Upper lobe of right lung (tissue), 1 donor: ENCODE measurements at regions not wholly inside any gene's neighbourhood (a gene's known extent, or its start where the extent isn't known, plus 50 kb on each side); places are given as distances from the start of the nearest gene placed in this dataset.

Source experiments
- ATAC-seq: fragments of 200-7000 bp; cut with Tn5 transposase; one replicate; pipeline ENCODE4 v1.9.1; 2020; ENCODE audit warnings: mild to moderate bottlenecking, moderate library complexity
- DNase-seq: peaks from one replicate; pipeline ENCODE4 v3.0.0-alpha.2; 2020
- H3K27ac ChIP-seq: fragments of 200-600 bp; one replicate; pipeline ENCODE4 v1.8.0; 2022
- H3K27me3 ChIP-seq: fragments of 200-600 bp; one replicate; pipeline ENCODE4 v1.8.0; 2022; ENCODE audit warnings: mild to moderate bottlenecking
- H3K36me3 ChIP-seq: fragments of 200-600 bp; one replicate; pipeline ENCODE4 v1.8.0; 2022
- H3K4me1 ChIP-seq: fragments of 200-600 bp; one replicate; pipeline ENCODE4 v1.8.0; 2022
- H3K4me3 ChIP-seq: fragments of 200-600 bp; one replicate; pipeline ENCODE4 v1.8.0; 2022; ENCODE audit warnings: mild to moderate bottlenecking
- H3K9me3 ChIP-seq: fragments of 200-600 bp; one replicate; pipeline ENCODE4 v1.8.0; 2022
- intact Hi-C: fragments of 100-400 bp; cut with DNase I; formaldehyde crosslinking; loops from one replicate; pipeline ENCODE4 v1.11.0; 2022
- TF ChIP-seq, protein P1 (sequence below): fragments of 200-600 bp; IDR thresholded peaks from one replicate; pipeline ENCODE4 v1.8.0; 2022; ENCODE audit warnings: antibody characterized with exemption
- donor health status: DM: no; HTN: yes; CAD: no; lungs with severe emphysema.

DNA sequence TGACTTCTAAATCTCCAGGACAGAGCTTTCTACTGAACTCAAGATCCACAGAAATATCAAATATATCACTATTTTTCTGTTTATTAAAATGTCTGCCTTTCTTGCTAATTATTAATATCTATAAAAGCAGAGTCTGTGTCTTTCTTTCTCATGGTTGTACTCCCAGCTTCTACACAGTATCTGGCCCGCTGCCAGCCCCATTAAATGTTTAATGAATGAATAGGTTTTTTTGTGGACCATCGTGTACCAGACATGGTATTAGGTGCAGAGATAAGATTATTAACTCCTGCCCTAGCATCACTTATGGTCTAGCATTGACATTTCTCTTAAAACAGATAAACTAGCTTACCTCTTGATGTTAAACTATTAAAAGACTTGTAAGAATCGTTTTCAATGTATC is 111.4 kb upstream of the RBMS3 start:
- peaks cover 7% of the 10 kb centered on the region for H3K4me1 ChIP-seq
- intact Hi-C loops: no loop called here
- no peak for DNase-seq
- TF ChIP-seq, protein P1, sequence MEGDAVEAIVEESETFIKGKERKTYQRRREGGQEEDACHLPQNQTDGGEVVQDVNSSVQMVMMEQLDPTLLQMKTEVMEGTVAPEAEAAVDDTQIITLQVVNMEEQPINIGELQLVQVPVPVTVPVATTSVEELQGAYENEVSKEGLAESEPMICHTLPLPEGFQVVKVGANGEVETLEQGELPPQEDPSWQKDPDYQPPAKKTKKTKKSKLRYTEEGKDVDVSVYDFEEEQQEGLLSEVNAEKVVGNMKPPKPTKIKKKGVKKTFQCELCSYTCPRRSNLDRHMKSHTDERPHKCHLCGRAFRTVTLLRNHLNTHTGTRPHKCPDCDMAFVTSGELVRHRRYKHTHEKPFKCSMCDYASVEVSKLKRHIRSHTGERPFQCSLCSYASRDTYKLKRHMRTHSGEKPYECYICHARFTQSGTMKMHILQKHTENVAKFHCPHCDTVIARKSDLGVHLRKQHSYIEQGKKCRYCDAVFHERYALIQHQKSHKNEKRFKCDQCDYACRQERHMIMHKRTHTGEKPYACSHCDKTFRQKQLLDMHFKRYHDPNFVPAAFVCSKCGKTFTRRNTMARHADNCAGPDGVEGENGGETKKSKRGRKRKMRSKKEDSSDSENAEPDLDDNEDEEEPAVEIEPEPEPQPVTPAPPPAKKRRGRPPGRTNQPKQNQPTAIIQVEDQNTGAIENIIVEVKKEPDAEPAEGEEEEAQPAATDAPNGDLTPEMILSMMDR: no peak
- ATAC-seq: no peak
- H3K27me3 ChIP-seq: no peaks in the 10 kb centered on the region
- H3K27ac ChIP-seq: no peak overlapping the region
- no peaks in the 10 kb centered on the region for H3K36me3 ChIP-seq
- H3K9me3 ChIP-seq: no peaks in the 10 kb centered on the region
- H3K4me3 ChIP-seq: no peak overlapping the region

DNA sequence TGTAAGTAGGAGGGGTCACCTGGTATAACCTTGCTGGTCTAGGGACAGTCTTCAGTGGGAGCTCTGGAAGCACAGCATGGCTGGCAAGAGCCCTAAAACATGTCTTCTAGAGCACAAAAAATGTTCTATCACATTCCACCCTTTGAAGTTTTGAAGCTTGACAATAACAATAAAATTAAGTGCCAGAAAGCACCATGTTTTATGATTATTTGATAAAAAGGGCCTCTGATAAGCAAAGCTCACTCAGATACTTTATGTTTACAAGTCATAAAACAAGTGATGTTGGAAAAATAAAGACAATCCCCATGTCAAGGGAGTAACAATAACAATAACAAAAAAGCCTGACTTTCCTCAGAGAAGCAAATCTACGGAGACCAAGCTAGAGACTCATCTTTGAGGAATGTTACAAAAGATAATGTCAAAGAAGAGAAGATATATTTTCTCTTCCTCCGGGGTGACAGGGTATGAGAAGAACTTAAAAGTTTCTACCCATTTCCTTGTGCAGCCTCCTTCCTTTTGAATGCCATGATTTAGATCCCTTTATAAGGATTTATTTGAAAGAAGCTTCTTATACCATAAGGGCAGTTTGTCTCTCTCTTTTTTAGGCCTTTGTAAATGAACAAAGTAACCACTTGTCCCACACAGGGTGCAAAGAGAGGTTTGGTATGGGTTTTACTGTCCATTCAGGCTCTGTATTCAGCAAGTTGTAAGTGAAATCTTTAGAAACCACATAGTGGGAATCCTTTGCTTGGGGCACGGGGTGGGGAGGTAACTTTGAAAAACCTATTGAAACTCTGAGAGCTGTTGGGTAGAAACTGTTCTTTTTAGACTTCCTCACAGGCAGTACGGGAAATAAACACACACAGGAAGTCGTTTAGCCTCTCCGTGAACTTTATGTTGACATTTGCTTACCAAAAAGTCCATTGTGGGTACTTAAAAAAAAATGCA is 109.6 kb upstream of the RBMS3 start:
- TF ChIP-seq, protein P1: no peak
- Histone ChIP-seq H3K27me3 (no peaks in the 10 kb centered on the region), H3K36me3 (no peaks in the 10 kb centered on the region), H3K9me3 (no peaks in the 10 kb centered on the region), H3K27ac (peak overlapping the region; percentile 51), H3K4me1 (peaks cover 7% of the 10 kb centered on the region), H3K4me3 (no peak overlapping the region)
- DNase-seq (no peak), ATAC-seq (no peak)
- intact Hi-C loops: no loop called here

DNA sequence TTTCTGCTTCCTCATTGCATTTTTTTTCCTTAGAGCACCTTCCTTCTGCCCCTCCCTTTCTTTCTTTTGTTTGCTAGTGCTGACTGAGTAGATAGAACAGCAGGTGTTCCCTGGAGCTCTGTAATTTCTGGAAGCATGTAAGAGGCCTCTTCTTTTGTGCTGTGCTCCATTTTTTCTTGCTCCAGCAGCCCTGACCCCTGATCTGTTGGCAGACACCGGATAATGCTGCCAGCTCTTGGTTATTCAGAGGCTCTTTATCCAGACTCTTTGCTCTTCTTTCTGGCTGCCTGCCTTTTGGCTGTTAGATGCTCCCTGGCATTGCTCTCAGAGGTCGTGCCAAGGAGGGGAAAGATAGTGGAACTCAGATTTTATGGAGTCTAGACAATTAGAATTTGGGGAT is 104.4 kb upstream of the RBMS3 start:
- H3K9me3 ChIP-seq: no peaks in the 10 kb centered on the region
- DNase-seq (no peak), ATAC-seq (no peak)
- no peak overlapping the region for H3K27ac ChIP-seq
- TF ChIP-seq, protein P1: no peak
- intact Hi-C loops: no loop called here
- no peaks in the 10 kb centered on the region for H3K36me3 ChIP-seq
- H3K4me3 ChIP-seq: no peak overlapping the region
- no peaks in the 10 kb centered on the region for H3K27me3 ChIP-seq
- peaks cover 6% of the 10 kb centered on the region for H3K4me1 ChIP-seq

- Histone ChIP-seq H3K36me3 (no peaks in the 10 kb centered on the region), H3K4me1 (peaks cover 6% of the 10 kb centered on the region), H3K9me3 (no peaks in the 10 kb centered on the region), H3K27ac (no peak overlapping the region), H3K27me3 (no peaks in the 10 kb centered on the region), H3K4me3 (no peak overlapping the region)
- TF ChIP-seq, protein P1: no peak
- intact Hi-C loops: no loop called here
- DNase-seq: no peak
- ATAC-seq: peak; percentile 27
Measured at GRCh38 chr3:29178809-29179793, 101.8 kb upstream of the RBMS3 start.

DNA sequence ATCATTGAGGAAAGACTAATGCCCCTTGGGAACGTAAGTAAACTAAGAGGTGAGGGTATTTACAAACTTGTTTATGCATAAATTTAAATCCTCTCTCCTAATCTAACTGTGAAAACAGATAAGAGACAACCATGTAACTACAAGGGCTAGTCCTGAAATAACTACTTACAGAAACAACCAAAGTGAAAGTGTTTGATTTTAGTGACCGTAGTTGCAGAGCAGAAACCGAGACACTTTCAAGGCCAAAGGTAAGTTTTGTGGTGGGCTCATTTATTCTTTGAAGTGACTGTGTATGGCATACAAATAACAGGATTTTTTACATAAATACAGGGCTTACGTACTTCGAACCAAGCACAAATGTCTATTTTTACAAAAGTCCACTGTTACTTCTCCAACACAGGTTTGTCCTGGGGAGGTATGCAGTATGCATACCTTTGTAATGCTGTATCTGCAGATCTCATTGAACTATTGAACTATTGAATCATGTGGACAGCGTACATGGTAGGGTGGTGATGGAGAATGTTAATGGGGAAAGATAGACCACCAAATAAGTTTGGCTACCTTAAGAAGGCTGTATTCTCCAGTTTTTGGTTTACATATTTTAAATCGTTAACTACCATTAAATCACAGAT is 99.6 kb upstream of the RBMS3 start:
- no peaks in the 10 kb centered on the region for H3K36me3 ChIP-seq
- no peaks in the 10 kb centered on the region for H3K9me3 ChIP-seq
- DNase-seq (no peak), ATAC-seq (no peak)
- no peaks in the 10 kb centered on the region for H3K27me3 ChIP-seq
- no peak overlapping the region for H3K27ac ChIP-seq
- TF ChIP-seq, protein P1: no peak
- peaks cover 6% of the 10 kb centered on the region for H3K4me1 ChIP-seq
- intact Hi-C loops: no loop called here
- H3K4me3 ChIP-seq: no peak overlapping the region
